ENCODE measurements at regions not wholly inside any gene's neighbourhood (a gene's known extent, or its start where the extent isn't known, plus 50 kb on each side); places are given as distances from the start of the nearest gene placed in this dataset.

DNA sequence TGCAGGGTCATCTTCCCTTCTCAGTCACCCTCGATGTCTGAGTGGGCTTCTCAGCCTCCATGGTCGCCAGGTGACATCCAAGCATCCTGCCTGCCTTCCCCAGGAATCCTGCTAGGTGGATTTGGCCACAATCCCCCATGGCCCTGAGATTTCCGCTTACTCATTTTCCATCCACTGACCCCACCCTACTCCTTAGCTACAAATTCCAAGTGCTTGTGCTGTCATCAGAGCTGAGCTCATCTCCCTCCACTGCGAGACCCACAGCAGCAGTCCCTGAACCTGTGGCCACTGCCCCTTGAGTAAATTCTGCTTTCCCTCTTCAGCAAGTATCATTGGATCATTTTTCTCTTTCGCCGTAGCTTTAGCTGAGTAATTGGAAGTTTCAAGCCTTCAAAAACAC, 90.5 kb upstream of the ANKRD10 start:
- intact Hi-C loops (cut with DNase I) = no loop called here
- Histone ChIP-seq H3K27ac (peak overlapping the region; percentile 71), H3K27me3 (no peaks in the 10 kb centered on the region), H3K36me3 (no peaks in the 10 kb centered on the region), H3K4me3 (no peak overlapping the region), H3K4me1 (peaks cover 24% of the 10 kb centered on the region), H3K9me3 (no peaks in the 10 kb centered on the region)
- TF ChIP-seq, protein P1, sequence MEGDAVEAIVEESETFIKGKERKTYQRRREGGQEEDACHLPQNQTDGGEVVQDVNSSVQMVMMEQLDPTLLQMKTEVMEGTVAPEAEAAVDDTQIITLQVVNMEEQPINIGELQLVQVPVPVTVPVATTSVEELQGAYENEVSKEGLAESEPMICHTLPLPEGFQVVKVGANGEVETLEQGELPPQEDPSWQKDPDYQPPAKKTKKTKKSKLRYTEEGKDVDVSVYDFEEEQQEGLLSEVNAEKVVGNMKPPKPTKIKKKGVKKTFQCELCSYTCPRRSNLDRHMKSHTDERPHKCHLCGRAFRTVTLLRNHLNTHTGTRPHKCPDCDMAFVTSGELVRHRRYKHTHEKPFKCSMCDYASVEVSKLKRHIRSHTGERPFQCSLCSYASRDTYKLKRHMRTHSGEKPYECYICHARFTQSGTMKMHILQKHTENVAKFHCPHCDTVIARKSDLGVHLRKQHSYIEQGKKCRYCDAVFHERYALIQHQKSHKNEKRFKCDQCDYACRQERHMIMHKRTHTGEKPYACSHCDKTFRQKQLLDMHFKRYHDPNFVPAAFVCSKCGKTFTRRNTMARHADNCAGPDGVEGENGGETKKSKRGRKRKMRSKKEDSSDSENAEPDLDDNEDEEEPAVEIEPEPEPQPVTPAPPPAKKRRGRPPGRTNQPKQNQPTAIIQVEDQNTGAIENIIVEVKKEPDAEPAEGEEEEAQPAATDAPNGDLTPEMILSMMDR (IDR thresholded peaks at IDR 0.05) = no peak
- no peak for ATAC-seq
- no peak for DNase-seq

DNA sequence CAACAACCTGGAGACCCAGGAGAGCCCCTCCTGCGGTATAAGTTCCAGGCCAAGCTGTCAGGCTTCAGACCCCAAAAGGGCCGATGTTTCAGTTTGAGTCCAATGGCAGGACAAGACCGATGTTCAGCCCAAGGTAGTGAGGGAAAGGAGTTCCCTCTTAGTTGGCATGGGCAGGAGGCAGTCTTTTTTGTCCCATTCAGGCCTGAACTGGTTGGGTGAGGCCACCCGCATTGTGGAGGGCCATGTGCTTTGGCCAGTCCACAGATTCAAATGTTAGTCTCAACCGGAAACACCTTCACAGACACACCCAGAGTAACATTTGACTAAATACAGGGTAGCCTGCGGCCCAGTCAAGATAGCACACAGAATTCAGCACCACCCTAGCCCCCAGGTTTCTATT, 89.6 kb upstream of the ANKRD10 start:
- Histone ChIP-seq H3K4me3 (no peak overlapping the region), H3K27me3 (no peaks in the 10 kb centered on the region), H3K36me3 (no peaks in the 10 kb centered on the region), H3K27ac (no peak overlapping the region), H3K4me1 (peaks cover 24% of the 10 kb centered on the region), H3K9me3 (no peaks in the 10 kb centered on the region)
- TF ChIP-seq, protein P1 (IDR thresholded peaks at IDR 0.05) = no peak
- DNase-seq = no peak
- ATAC-seq = no peak
- intact Hi-C loops (cut with DNase I) = no loop called here

DNA sequence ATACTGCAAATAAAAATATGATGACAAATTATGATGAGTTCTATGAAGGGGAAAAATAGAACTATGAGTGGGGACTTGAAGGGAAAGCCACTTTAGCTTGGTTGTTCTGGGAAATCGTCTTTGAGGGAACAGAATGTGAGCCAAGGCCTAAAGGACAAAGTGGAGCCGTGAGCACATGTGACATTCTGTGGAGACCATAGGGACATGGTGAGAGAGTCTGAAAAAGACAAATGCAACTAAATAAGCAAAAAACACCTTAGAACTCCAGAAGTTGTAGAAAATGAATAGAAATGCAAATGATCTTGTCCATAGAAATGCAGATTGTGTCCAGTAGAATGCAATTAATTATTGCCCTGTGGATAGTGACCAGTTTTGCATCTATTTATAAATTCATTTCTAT, 86.8 kb upstream of the ANKRD10 start:
- H3K4me3 ChIP-seq = no peak overlapping the region
- no peaks in the 10 kb centered on the region for H3K36me3 ChIP-seq
- ATAC-seq (no peak), DNase-seq (no peak)
- no peaks in the 10 kb centered on the region for H3K9me3 ChIP-seq
- no peaks in the 10 kb centered on the region for H3K27me3 ChIP-seq
- TF ChIP-seq, protein P1 (IDR thresholded peaks at IDR 0.05) = no peak
- no peak overlapping the region for H3K27ac ChIP-seq
- intact Hi-C loops (cut with DNase I) = no loop called here
- H3K4me1 ChIP-seq = peaks cover 14% of the 10 kb centered on the region

DNA sequence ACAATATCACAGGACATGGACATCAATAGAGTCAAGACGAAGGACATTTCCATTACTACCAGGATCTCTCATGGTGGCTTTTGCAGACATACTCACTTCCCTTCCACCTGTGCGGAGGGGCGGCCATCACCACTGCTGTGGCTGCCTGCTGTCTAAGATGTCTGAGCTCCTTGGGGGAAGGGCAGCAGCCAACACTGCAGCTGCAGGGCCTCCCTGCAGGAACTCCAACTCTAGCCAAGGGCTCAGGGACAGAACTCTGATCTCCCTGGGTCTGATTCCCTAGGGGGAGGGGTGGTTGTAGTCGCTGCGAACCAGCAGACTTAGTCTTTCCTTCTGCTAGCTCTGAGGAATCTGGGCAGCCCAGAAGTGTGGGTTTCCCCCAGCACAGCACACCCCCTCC, 78.9 kb upstream of the ANKRD10 start:
- H3K9me3 ChIP-seq = no peaks in the 10 kb centered on the region
- ATAC-seq (no peak), DNase-seq (no peak)
- no peaks in the 10 kb centered on the region for H3K4me1 ChIP-seq
- TF ChIP-seq, protein P1 (IDR thresholded peaks at IDR 0.05) = no peak
- no peaks in the 10 kb centered on the region for H3K36me3 ChIP-seq
- peaks cover 3% of the 10 kb centered on the region for H3K27me3 ChIP-seq
- H3K4me3 ChIP-seq = no peak overlapping the region
- H3K27ac ChIP-seq = no peak overlapping the region
- intact Hi-C loops (cut with DNase I) = no loop called here

DNA sequence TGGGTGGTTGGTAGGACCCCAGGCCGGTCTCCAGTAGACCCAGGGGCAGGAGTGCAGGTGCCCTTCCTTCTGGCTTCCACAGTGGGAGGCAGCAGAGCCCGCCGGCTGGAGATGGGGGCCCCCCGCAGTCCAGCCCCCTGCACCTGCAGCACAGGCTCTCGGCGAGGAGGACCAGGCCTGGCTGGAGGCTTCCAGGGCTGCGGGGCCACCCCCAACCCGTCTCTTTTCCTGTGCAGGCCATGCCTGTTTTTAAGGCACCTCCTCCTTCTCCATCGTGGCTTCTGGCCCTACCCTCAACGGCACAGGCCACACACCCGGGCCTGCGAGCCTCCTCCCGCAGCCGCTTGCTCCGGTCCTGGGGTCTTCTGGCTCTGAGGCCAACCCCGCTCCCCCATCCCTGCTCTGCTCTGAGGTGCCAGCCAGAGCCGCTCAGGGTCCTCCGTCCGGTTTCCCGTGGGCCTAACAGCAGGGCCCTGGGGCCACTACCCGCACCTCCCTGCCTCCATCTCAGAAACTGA, 77.2 kb upstream of the ANKRD10 start:
- DNase-seq = no peak
- TF ChIP-seq, protein P1 (IDR thresholded peaks at IDR 0.05) = no peak
- H3K4me3 ChIP-seq = no peak overlapping the region
- H3K27me3 ChIP-seq = peaks cover 3% of the 10 kb centered on the region
- ATAC-seq = no peak
- intact Hi-C loops (cut with DNase I) = no loop called here
- H3K4me1 ChIP-seq = no peaks in the 10 kb centered on the region
- no peaks in the 10 kb centered on the region for H3K9me3 ChIP-seq
- H3K36me3 ChIP-seq = no peaks in the 10 kb centered on the region
- H3K27ac ChIP-seq = no peak overlapping the region

DNA sequence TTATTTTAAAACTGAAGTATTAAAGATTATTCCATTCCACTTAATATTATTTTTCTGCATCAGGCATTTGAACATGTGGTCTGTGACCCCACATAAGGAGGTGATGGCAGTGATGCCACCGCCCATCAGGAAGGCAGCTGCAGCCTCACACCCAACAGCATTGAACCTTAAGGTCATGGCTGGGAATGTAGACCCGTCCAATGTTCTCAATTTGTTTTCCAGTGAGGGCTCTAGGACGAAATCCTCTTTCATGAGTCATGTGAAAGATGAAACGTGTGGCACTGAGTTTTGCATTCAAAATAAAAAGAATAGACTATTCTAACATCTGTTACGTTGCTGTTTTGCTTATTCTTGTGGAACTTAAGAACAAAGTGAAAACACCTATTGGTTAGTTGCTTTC, 74.5 kb upstream of the ANKRD10 start:
- H3K9me3 ChIP-seq = no peaks in the 10 kb centered on the region
- TF ChIP-seq, protein P1 (IDR thresholded peaks at IDR 0.05) = no peak
- no peaks in the 10 kb centered on the region for H3K4me1 ChIP-seq
- no peak overlapping the region for H3K4me3 ChIP-seq
- no peaks in the 10 kb centered on the region for H3K36me3 ChIP-seq
- peaks cover 3% of the 10 kb centered on the region for H3K27me3 ChIP-seq
- ATAC-seq = no peak
- H3K27ac ChIP-seq = no peak overlapping the region
- no peak for DNase-seq
- intact Hi-C loops (cut with DNase I) = no loop called here
